IPS-11a (cell line): ENCODE measurements at regions not wholly inside any gene's neighbourhood (a gene's known extent, or its start where the extent isn't known, plus 50 kb on each side); places are given as distances from the start of the nearest gene placed in this dataset.

Source experiments
- H3K4me3 ChIP-seq: one replicate; pipeline ENCODE4 v1.5.1; 2013; ENCODE audit warnings: low read depth, low read length, control low read depth

DNA sequence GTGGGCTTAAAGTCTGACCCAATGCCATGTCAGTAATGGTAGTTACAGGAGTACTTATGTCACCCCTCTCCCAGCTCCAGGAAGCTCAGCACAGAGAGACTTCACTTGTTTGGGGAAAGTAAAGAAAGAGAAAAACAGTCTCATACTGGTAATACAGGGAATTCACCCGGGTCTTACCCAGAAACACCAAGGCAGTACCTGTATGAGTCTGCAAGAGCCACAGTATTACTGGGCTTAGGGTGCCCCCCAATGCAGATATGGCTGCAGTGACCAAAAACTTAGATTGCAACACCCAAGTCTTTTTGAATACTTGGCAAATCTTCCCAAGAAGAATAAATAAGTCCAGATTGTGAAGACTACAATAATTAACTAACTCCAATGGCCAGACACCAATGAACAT is 622.1 kb downstream of the IGSF11 start:
- H3K4me3 ChIP-seq, result no peak overlapping the region

DNA sequence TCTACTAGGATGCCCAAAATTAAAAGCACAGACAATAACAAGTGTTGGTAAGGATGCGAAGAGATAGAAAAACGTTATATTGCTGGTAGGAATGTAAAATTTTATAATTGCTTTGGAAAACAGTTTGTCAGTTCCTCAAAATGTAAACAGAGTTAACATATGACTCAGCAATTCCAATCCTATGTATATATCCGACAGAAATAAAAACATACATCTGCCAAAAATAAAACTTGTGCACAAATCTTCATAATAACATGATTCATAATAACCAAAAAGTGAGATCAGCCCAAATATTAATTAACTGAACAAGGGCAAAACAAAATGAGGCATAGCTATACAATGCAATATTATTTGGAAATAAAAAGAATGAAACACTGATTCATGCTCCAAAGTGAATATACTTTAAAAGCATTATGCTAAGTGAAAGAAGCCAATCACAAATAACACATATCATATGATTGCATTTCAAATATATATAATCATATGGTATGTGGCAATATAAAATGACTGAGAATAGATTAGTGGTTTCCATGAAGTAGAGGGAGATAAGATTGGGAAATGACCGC is 609.3 kb downstream of the IGSF11 start:
- no peak overlapping the region for H3K4me3 ChIP-seq

DNA sequence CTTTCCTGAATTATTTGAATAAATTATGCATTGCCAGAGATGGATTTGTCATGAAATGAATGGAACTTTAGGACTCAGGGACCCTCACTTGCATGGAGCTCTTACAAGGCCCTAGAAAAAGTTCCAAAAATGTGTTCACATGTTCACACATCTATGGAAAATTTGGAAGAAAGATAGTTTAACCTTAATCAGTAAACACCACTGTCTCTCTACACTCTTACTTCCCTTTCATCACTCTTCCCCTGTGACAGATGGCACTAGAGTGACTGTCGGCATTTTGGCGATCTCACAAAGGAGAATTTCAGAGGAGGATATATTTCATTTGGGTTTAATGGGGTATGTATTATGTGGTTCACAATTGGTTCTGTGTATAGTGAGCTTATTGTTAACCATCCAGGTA is 600.8 kb downstream of the IGSF11 start:
- H3K4me3 ChIP-seq, result no peak overlapping the region

DNA sequence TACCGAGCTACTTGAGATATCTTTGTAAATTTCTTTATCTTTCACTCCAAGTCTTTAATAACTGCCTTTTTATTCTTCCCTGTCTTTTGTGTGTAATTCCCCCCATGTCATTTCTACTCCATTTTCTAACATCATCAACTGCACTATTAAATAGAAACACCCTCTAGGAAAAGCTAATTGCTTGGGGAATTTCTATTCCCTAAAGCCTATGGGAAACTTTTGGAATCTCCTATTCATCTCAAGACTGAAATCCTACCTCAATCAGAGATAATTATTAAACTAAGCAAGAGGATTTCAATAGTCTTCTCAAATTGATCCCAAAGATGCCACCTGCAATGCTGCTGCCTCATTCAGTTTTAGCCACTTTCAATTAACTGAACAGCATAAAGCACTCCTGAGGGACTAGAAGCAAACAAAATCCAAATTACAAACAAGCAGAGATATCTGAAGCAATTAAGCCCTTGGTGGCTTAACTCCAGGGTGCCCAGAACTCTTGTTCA is 598.7 kb downstream of the IGSF11 start:
- H3K4me3 ChIP-seq, result no peak overlapping the region

DNA sequence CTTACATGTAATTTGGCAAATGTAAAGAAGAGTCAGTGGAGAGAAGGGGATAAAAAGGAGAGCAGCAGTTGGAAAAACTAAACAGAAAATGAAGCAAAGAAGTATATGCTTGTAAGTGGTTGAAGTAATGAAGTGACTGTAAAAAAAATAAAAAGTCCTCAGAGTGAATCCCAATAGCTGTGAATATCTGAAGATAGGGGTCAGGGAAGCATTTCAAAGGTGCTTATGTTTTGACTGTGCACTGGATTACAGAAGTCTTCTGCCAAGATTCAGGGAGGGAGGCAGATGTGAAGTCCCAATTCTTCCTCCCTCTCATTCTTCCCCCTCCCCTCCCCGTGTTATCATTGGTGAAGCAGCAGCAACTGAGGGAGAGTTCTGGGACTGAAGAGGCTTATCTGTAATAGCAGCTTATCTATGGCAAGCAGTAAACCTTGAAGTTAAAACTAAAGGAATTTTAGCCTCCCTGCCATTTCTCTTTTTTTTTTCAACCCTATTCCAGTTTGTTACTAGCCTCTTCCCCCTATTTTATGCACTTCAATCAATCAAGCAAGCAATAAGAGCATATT is 597.9 kb downstream of the IGSF11 start:
- H3K4me3 ChIP-seq, result no peak overlapping the region

DNA sequence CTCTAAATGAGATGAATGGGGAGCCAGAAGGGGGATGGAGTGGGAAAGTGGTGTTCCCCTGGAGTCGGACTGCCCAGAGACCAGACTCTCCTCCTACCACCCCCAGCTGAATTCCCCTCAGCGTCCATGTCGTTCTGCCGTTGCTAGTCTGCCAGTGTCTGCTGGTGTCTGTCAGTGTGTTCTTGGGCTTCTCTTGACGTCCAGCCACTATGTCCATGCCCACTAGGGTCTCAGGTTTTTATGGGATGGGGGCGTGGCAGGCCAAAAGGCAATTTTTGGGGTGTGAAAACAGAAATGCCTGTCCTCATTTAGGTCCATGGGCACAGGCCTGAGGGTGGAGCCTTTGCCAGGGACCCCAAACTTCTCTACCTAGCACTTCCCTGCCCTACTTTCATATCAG is 589.6 kb downstream of the IGSF11 start:
- H3K4me3 ChIP-seq, result no peak overlapping the region

DNA sequence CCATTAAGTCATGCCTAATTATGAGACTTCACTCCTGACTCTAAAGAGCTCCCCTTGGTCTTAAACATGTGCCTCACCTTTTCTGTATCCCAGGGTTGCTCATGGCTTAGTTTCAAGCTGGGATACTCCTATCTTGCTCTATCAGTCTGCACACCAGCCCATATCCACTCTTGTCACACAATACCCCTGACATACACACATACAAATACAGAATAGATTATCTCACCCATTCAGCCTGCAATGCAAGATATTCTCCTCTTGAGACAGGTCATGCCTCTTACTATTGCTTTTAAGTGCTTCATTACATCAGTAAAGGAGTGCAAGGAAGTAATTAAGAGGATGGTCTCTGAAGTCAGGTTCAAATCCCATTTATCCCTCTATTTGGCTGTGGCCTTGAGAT is 587.3 kb downstream of the IGSF11 start:
- no peak overlapping the region for H3K4me3 ChIP-seq

DNA sequence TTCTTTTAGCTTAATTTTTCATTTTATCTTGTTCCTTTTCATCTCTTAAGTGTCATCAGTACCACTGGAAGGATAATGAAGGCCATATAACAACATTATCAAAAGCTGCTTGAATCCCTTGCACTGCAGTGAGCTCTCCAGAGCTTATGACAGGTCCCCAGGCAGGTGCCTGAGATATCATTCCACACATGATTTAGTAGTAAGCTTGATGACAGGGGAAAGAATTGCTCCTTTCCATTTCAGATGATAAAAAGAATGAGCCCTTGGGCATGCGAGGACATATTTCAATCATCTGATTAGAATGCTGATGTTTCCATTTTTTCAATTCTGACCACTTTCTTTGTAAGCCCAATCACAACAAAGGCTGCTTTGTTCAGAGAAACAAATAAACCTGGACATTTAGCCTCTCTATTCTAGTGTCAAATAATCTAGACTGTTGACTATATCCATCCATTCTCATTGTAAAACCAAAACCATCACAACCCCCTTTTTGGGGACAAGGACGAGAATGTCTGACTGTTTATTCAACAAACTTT is 567.8 kb downstream of the IGSF11 start:
- no peak overlapping the region for H3K4me3 ChIP-seq

DNA sequence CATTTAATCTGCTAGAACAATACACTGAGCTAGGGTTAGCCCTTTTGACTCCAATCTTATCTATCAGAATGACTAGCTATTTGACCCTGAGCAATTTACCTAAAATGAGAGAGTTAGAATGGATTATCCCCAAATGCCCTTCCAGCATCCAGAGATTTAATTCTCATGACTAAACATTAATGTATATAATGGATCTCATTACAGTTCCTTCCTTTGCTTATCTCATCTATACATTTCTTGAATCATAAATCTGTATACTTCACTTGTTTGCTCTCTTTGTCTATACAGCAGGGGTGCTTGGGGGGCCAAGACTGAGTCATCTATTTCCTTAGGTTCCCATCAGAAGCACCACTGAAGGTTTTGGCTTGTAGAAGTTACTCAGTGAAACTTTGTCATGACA is 565.8 kb downstream of the IGSF11 start:
- no peak overlapping the region for H3K4me3 ChIP-seq

DNA sequence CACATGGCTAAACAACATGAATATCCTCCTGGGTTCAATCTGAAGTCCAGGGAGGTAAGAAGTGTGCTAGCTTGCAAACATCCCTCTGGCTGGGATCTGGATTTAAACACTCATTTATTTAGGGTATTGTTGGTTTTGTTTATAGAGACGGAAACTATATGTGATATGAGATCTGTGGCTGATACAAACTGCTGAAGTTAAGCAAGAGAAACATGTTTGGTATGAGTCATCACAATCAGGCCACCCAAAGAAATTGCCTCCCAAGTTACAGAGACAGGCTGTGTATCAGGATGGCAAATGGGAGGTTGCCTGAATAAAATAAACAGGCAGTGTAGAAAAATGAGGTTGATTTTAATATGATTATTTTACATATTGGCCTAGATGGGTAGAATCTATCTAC is 562.1 kb downstream of the IGSF11 start:
- no peak overlapping the region for H3K4me3 ChIP-seq

DNA sequence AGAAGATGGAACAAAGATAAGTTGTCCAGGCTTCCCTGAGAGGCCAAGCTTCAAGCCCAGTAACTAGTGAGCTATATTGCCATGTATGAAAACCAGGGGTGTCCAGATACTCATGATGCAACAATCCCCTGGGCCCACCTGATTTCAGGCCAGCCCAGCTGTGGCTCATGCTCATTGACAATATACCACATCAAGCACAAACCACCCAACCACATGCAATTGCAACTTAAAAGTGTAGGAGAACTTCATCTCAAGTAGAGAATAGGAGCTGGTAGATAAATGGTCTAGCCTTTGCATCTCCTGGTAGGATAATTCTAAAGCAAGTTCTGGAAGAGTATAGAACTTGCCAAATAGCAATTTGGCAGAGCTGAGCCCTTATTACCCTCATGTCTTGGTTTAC is 561.3 kb downstream of the IGSF11 start:
- H3K4me3 ChIP-seq, result no peak overlapping the region

DNA sequence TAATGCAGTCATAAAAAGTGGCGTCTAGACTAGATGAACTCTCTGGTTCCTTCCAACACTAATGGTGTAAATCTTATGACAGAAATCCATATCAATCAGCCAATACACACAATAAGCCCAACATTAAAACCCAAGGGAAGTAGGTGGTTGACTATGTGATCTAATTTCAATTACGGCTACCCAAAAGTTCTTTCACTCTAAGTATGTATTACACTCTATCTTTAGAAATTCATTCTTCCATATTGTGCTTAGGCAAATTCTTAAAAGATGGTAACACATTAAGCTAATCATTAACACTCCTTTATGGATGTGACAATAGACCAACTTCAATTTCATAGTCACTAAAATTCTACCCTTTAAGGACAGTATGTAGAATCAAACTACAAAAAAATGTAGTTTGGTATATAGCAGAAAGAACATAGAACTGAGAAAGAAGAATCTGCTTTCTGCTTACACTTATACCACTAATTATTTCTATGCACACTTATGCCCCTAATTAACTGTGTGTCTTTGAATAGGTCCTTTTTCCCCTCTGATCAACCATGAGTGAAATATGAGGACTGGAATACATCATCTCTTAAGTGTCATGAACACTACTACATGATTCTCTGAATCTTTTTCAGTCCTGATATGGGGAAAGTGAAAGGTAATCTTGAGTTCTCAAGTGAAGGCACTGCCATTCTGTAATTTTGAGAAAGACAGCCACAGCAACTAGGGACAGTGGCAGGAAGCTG is 557.6 kb downstream of the IGSF11 start:
- H3K4me3 ChIP-seq, result no peak overlapping the region

DNA sequence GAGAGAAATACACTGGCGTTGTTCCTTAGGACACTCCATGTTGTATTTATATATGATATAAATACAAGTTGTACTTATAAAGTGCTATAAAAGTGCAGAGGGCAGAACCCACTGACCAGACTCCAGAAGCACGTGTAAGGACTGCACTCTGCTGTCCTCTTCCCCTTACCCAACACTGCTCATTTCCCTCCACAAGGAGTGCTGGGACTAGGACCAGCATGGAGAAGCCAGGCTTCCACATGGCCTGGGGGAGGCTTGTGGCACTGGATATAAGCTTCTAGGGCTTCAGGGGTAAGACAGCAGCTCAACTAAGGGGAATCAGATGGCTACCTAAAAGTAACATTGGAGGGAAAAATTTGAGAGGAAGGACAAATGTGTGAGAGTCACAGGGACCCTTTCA is 556.9 kb downstream of the IGSF11 start:
- H3K4me3 ChIP-seq, result no peak overlapping the region

DNA sequence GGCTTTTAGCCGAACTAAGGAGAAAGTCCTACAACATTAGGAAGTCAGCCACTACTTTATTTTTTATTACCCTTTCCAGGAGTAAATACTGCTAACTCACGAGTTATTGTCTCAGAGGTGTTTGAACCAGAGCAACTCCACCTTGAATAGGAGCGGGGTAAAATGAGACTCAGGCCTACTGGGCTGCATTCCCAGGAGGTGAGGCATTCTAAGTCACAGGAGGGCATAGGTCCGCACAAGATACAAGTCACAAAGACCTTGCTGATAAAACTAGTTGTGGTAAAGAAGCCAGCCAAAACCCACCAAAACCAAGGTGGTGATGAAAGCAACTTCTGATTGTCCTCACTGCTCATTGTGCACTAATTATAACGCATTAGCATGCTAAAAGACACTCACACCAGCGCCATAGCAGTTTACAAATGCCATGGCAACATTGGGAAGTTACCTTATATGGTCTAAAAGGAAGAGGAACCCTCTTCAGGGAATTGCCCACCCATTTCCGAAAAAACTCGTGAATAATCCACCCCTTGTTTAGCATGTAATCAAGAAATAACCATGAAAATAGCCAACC is 555.9 kb downstream of the IGSF11 start:
- no peak overlapping the region for H3K4me3 ChIP-seq

DNA sequence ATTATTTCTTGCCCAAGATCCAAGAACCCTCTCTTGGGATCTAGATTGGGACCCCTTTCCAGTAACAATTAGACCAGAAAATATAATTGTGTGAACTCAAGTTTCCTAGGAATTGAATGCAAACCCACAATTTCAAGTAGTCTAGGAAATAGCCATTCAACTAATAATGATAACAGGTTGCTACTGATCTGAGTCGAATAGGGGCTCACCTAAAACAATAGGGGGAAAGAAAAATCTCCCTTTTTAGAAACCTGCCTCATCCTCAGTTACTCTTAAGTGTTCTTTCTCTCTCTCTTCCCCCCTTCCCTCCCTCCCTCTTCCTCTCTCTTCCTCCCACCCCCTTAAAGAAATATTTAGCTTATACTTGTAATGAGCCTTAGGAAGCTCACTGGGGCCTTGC is 555.3 kb downstream of the IGSF11 start:
- no peak overlapping the region for H3K4me3 ChIP-seq

DNA sequence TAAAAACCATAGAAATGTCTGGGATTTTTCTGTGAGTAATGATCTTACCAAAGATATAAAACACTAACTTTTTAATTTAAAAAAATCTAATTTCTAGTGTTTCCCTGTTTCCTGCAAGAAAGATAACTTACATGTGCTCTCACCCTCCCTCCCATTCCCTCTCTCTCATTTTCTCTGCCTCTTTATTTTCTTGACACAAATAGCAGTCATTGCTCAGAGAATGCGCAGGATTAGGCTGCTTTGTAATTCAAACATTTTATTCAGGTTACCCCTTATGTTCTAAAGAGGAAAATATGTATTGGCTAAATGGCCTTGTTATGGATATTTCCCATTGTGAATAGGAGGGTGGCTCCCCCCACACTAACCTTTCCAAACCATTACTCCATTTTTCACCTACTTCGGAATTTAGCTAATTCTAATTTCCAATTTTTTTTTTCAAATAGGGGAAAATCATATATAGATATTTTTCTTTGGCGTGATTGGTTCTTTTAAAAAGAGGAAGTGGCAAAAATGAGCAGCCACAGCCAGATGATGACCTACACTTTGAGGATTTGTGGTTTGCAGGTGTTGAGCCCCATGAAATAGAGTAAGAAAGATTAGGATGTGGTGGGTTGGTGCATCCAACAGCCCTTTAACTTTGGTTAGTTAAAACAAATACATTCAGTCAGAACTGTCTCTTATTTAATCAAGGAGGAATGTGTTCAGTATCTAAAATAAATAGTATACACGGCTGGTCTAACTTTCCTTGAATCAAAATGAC is 554.4 kb downstream of the IGSF11 start:
- H3K4me3 ChIP-seq, result no peak overlapping the region

DNA sequence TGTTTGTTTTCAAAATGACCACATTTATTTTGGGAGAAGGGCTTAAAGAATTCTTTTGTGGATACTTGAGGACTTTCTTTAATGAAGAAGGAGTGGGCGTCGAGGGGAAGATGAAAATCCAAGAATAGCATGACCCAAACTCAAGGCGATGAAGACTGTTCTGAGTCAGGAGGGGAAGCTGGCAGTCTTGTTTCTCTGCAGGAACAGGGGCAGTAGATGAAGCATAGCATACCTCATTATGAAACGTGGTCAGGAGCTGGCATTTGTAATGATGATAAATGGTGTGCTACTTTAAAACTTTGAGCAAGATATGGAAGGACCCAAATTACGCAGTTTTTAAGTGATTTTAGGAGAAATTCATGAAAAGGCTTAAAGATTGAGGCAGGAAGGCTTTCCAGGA is 549.0 kb downstream of the IGSF11 start:
- H3K4me3 ChIP-seq, result no peak overlapping the region

DNA sequence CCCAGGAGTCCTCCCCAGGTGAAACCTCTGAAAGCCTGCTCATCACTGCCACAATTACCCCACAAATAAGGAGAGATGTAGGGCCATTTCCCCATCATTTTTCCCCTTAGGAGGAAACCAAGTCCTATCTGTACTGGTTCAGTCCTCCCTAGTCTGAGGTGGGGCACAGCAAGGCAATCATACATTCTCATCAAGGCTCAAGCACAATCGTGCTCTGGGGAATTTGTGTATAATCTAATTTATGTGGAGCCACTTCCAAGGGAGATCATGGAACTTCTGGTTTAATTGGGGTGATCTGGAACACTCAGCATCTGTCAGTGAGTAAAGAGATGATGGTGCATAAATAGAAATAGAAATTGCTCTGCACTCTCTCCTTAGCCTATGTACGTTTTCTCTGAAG is 546.9 kb downstream of the IGSF11 start:
- no peak overlapping the region for H3K4me3 ChIP-seq

DNA sequence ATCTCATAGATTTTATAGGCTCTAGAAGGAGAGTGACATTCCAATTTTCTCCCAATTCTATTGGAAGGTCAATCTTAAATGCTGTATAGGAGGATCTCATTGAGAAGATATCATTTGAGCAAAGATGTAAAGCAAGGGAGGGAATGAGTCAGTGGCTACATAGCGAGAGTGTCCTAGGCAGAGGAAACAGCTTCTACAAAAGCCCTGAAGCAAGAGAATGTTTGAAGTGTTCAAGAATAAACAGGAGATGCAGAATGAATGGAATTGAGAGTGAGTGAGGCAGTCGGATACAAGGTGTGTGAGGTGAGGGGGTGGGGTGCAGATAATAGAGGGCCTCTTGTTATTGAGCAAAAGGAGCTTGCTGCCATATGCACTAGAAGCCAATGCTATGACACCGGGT is 545.9 kb downstream of the IGSF11 start:
- H3K4me3 ChIP-seq, result no peak overlapping the region

DNA sequence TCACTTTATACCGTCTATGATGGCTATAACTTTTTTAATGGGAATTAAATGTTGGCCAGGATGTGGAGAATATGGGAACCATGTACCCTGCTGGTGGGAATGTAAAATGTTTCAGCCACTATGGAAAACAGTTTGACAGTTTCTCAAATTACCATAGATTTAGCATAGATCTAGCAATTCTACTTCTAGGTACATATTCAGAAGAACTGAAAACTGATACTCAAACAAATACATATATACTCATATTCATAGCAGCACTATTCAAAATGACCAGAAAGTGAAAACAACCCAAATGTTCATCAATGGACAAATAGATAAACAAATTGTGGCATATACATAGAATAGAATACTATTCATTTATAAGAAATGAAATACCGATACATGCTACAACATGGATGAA is 539.4 kb downstream of the IGSF11 start:
- no peak overlapping the region for H3K4me3 ChIP-seq

DNA sequence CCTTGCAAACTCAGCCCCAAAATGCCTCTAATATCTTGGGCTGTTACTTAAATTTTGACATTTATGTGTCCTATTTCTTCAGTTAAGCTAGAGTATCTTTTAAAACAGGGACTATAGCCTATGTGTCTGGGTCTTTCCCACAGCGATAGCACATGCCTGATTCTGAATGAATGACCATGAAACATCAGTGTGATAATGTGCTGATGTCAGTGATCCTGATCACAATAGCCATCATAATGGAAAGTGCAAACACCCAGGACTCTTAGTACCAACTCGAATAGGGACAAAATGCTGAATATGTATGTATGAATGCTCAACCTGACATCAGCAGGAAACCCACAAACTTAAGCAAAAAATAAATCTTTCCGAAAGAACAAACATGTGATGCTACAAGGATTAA is 537.4 kb downstream of the IGSF11 start:
- H3K4me3 ChIP-seq, result no peak overlapping the region
